Gastrocnemius medialis (tissue), 4 donors: ENCODE measurements at regions not wholly inside any gene's neighbourhood (a gene's known extent, or its start where the extent isn't known, plus 50 kb on each side); places are given as distances from the start of the nearest gene placed in this dataset.
"Not testable (repeated sequence)": the region's sequence is repeated elsewhere in the genome, so short reads cannot be mapped to it uniquely, and the experiment has no call there.

Experiments used
- CTCF ChIP-seq, 5 experiments: fragments of 450-650 bp in 3 of 5; fragments of 200-600 bp in 2 of 5; sonication (generic) in 2 of 5; IDR thresholded peaks in 4 of 5; conservative IDR thresholded peaks in 1 of 5; 1 replicate in 4 of 5; 2 replicates in 1 of 5; pipeline ENCODE4 v1.5.1; 2016 to 2019; ENCODE audit warnings: antibody characterized with exemption in 5 of 5, mild to moderate bottlenecking in 3 of 5, moderate library complexity in 3 of 5
- POLR2A ChIP-seq, 2 donors: fragments of 450-650 bp; IDR thresholded peaks; one replicate each; pipeline ENCODE4 v1.6.1; 2017; ENCODE audit warnings: antibody characterized with exemption in 2 of 2, mild to moderate bottlenecking in 2 of 2, moderate library complexity in 2 of 2

GRCh38 chr1:182631-183030 lies 268.8 kb downstream of the OR4F29 start:
- not testable (repeated sequence) for TF ChIP-seq POLR2A (IDR thresholded peaks at IDR 0.05); CTCF (IDR thresholded peaks at IDR 0.05 in 4 of 5, conservative IDR thresholded peaks at IDR 0.05 in 1 of 5)
